HG03378 (cell line): ENCODE measurements at regions not wholly inside any gene's neighbourhood (a gene's known extent, or its start where the extent isn't known, plus 50 kb on each side); places are given as distances from the start of the nearest gene placed in this dataset.

Experiments
- ATAC-seq: cut with Tn5 transposase; IDR thresholded peaks from one replicate; pipeline ENCODE4 v1.9.1; 2021; ENCODE audit warnings: mild to moderate bottlenecking, moderate library complexity; ENCODE audit not compliant: unreplicated experiment

DNA sequence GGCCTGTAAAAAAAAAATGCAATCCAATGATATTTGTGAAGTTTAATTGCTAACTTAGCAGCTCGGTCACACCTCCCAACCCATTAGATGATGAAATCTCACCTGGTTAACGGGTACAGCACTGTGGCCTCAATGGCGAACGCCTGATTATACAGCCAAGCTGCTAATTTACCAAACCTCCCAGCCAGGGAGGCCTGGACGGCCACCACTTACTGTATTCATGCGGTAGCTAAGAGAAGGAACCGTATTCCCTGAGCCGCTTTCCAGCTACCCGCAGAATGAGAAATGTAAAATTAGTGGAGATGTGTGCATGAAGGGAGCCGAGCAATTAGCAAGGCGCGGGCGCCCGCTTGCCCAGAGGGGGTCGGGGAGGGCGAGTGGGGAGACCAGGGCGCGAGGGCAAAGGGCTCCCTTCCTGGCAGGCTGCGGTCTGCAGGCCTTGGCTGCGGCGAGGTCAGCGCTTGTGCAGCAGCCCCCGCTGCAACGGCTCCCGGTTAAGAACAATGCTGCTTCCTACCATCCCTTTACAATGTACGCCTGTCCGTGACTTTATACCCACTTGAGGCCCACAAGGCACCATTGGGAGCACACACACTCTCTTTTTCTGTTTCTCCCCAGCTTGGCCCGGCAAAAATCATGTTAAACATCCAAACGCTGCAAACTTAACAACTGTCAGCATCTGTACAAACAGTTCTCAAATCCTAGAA is 70.4 kb upstream of the TBCA start:
- no peak for ATAC-seq

DNA sequence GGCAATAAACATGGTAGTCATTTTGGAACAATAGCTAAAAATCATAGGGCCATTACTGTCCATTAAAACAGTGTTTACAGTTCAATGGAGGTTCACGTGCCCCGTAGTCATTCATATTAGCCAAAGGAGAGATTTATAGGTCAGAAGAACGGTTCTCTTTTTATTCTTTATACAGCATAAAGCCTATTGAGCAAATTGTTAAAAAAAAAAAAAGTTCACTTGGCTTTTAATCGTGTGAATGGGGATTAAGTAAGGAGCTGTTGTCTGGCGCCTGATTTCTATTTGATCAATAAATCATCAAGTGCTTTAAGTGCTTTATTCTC is 69.1 kb upstream of the TBCA start:
- ATAC-seq = no peak

DNA sequence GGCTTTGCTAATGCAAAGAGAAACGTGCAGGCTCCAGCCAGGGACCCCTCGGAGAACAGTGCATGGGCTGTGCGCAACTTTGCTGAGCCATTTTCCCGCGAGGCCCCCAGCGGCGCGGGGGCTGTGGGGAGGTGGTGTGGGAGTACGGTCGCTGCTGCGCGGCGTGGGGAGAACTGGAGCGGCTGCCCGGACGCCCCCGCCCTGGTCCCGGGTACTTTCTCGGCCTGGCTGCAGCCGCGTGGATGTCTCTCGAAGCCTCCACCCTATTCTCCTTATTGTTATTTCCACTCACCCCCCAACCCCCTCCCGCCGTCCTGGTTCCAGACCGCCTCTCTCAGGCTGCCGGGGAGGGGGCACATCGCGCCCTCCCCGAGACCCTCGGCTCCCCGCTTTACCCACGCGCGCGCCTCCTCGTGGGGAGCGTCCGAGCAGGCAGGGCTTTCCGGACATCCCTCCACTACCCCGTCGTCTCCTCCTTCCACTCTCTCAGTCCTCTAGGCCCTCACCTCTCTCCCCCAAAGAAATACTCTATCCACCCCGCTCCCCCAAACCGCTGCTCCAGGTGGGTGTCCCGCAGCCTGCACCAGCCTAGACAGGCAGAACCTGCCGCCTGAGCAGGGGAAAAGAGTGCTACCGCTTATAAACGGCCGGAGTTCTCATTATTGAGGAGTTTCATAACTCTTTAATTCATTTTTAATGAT is 68.6 kb upstream of the TBCA start:
- ATAC-seq = no peak

DNA sequence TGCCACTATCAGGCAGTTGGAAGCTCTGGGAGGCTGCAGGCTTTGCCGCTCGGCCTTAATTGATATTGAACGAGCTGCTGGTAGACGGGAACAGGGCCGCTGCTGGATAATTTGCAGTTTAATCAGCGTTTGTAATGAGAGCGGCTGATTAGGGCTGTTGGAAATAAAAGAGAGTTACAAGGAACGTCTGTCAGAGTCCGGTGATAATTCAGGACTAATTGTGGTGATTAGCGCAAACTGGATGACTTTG is 68.2 kb upstream of the TBCA start:
- ATAC-seq = no peak

DNA sequence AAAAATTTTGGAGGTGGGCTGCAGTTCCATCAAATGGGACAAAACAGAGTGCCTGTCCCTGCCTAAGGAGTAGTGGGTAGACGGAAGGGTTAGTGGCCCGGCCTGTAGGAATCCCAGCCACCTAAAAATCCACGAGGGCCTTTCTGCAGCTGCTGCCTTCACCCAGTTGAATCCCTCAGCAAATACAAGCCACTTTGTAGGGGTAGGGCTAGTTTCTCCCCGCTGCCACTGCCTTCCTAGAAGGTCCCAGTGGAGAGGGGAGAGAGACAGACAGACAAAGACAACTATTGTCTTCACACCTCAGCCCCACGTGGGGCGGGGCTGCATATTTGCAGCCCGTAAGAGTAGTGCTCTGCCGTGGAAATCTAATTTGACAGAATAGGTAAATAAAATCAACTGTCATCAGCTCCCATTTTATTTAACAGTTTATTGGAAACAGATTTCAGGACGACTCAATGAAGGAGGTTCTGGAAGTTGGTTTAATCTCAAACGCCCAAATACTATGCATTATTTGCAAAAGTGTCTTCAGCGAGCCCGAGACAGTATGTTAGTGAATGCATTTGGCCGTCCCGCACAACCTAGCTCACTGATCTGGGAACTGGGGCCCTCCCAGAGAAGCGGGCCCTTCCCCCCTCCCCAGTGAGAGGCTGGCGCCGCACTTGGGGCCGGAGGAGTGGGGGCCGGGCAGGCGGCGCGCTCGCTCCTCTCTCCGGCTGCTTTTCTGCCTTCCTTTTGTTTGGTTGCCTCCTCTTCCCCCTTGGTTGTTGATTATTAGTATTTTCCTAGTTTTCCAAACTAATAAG is 67.6 kb upstream of the TBCA start:
- no peak for ATAC-seq

DNA sequence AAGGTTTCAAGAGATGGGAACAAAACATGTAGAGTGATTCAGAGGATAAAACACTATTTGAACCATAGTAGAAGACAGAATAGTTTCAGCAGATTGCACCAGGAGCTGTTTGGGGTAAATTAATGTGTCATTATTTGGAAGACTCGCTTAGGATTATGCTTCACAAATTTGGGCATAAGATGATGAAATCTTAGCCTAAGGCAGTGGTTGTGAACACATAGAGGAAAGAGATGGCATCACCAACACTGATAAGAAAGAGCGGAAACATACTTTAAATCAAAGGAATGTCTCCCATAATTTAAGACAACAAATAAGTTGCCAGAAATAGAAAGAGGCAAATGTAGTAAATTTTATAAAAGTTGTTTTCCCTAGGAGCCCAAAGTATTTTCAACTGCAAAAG is 66.1 kb upstream of the TBCA start:
- ATAC-seq = no peak

DNA sequence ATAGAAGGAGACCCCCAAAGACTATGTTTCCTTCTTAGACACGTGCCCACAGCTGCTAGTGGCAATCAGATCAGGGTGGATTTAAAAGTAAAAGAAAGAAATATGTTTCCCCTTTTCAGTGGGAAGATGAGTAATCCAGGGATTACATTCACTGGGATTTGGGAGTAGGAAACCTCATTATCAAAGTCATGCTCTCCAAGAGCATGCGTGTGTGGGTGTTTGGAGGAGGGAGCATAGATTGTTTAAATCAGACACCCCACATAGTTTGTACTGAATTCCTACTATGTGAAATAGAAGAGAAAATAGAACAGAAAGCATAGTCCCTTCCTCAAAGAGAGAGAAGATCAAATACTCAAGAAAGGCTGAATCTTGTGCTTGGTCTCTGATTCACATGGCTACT is 65.5 kb upstream of the TBCA start:
- ATAC-seq = no peak

DNA sequence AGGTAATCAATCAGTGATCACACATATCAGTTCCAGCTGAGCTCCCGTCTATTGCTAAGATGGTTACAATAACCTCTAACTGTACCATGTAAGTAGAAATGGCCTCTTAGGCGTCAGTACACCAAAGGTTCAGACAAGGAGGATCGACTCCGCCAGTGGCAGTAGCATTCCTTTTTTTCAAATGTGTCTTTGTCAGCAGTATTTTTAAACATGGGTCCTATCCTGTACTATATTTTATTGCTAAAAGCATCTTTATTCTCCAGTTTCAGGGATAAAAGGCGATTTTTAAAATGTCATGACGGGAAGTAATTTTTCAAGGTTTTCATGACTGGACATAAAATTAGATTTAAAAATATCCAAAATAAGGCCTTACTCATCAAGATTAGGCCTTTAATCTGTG is 64.8 kb upstream of the TBCA start:
- no peak for ATAC-seq

DNA sequence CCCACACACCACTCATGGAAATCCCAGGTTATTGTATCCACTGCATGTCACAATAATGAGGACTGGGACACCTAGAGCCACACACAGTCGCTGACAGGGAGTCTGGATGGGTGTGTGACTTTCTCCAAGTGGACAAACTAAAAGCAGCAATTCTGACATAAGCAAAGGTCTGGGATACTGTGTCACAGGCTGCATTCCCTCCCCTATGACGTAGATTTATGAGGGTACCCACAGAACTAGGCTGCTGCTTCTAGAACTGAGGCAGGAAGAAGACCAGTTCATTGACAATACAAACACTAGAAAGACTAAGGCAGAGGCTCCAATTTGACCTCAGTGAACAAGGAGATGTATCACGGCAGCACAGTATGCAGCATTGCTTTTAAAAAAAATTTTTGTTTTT is 63.6 kb upstream of the TBCA start:
- no peak for ATAC-seq

DNA sequence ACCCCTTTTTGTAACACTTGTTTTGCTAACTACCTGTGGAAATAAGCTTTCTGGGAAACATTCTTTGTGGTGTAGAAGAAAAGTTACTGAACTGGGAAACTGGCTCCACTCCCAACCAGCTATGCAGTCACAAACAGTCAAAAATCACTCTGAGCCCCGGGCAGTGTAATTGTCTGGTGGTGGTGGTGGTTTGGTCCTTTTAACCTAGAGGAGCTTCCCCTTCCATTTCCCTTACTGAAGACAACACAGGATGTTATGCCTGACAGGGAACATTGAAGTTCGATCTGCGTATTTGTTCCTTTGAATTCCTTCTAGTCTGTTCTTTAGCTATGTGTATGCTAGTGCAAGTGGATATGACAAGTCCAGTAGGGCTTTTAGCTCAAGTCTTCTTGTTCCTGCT is 56.8 kb upstream of the TBCA start:
- ATAC-seq = no peak

DNA sequence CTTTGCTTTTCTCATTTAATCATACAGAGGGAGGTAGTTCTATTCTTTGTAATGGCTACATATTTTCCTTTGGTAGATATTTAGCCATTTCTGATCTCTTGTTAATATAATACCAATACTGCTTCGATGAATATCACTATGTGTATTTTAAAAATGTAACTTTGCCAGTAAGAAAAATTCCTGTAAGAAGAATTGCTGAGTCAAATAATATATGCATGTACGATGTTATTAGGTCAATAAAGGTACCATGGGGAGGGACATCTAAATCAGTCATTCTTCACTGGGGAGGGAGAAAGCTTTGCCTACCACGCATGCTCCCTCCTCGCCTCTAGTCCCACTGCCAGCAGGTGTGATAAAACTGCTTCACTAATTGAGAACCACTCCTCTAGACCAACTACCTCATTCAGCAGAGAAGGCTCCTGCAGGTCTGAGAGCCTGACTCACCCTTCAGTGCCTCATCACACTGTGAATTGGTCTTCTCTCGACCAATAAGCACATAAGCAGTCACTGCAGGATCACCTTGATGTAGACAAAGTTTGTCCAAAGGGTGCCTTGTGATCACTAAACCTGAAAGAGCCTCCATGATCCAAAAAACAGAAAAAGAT is 56.1 kb upstream of the TBCA start:
- ATAC-seq = no peak

DNA sequence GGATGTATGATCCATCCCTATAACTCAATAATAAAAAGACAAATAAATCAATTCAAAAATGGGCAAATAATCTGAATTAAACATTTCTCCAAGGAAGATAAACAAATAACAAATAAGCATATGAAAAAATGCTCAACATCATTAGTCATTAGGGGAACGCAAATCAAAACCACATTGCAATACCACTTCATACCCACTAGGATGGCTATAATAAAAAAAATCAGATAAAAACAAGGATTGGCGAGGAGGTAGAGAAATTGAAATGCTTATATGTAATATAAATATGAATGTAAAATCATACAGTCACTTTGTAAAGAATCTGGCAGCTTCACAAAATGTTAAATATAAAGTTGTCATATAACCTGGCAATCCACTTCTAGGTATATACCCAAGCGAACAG is 52.3 kb upstream of the TBCA start:
- ATAC-seq = no peak
